SK-N-SH treated with all-trans-retinoic acid at 6 μM for 48 hours (cell line): ENCODE measurements at regions not wholly inside any gene's neighbourhood (a gene's known extent, or its start where the extent isn't known, plus 50 kb on each side); places are given as distances from the start of the nearest gene placed in this dataset.

Experiments used
- ARNTL ChIP-seq: fragments of 450-650 bp; formaldehyde crosslinking; IDR thresholded peaks from 2 replicates; pipeline ENCODE4 v1.5.0; 2020; ENCODE audit warnings: low read depth, mild to moderate bottlenecking, moderate library complexity, borderline replicate concordance
- CSDC2 ChIP-seq: fragments of 250-450 bp; sonication (Bioruptor Pico); IDR thresholded peaks from 2 replicates; pipeline ENCODE4 v1.5.0; 2020; ENCODE audit warnings: mild to moderate bottlenecking, moderate library complexity
- ISL1 ChIP-seq: fragments of 250-450 bp; sonication (Bioruptor Pico); IDR thresholded peaks from 2 replicates; pipeline ENCODE4 v2.1.2; 2022; ENCODE audit warnings: mild to moderate bottlenecking, moderate library complexity
- OSR1 ChIP-seq: fragments of 250-450 bp; sonication (Bioruptor Pico); IDR thresholded peaks from 2 replicates; pipeline ENCODE4 v1.8.0; 2022; ENCODE audit warnings: moderate library complexity, mild to moderate bottlenecking, inconsistent platforms
- PATZ1 ChIP-seq: fragments of 250-450 bp; sonication (Bioruptor Pico); IDR thresholded peaks from 2 replicates; pipeline ENCODE4 v1.8.0; 2020; ENCODE audit warnings: mild to moderate bottlenecking, moderate library complexity, borderline replicate concordance
- POU6F1 ChIP-seq: fragments of 250-450 bp; sonication (Bioruptor Pico); IDR thresholded peaks from 2 replicates; pipeline ENCODE4 v1.8.0; 2021; ENCODE audit warnings: low read depth, mild to moderate bottlenecking, moderate library complexity, borderline replicate concordance
- PPARA ChIP-seq: fragments of 250-450 bp; sonication (Bioruptor Pico); IDR thresholded peaks from 2 replicates; pipeline ENCODE4 v1.5.0; 2020; ENCODE audit warnings: mild to moderate bottlenecking, borderline replicate concordance
- RARB ChIP-seq: fragments of 250-450 bp; sonication (Bioruptor Pico); IDR thresholded peaks from 2 replicates; pipeline ENCODE4 v1.8.0; 2021; ENCODE audit warnings: mild to moderate bottlenecking, moderate library complexity
- TOX ChIP-seq: fragments of 250-450 bp; sonication (Bioruptor Pico); IDR thresholded peaks from 2 replicates; pipeline ENCODE4 v1.8.0; 2021; ENCODE audit warnings: mild to moderate bottlenecking, moderate library complexity, borderline replicate concordance
- TSHZ2 ChIP-seq: fragments of 250-450 bp; sonication (Bioruptor Pico); IDR thresholded peaks from 2 replicates; pipeline ENCODE4 v1.5.0; 2020; ENCODE audit warnings: mild to moderate bottlenecking, moderate library complexity
- ZC3H10 ChIP-seq: fragments of 250-450 bp; sonication (Bioruptor Pico); IDR thresholded peaks from 2 replicates; pipeline ENCODE4 v1.5.1; 2021; ENCODE audit warnings: mild to moderate bottlenecking, moderate library complexity
- ZFP3 ChIP-seq: fragments of 250-450 bp; sonication (Bioruptor Pico); IDR thresholded peaks from 2 replicates; pipeline ENCODE4 v1.5.0; 2020; ENCODE audit warnings: mild to moderate bottlenecking, moderate library complexity
- ZNF565 ChIP-seq: fragments of 450-650 bp; formaldehyde crosslinking; conservative IDR thresholded peaks from 2 replicates; pipeline ENCODE4 v1.5.0; 2020; ENCODE audit warnings: low read depth, mild to moderate bottlenecking, moderate library complexity
- ZNF8 ChIP-seq: fragments of 450-650 bp; formaldehyde crosslinking; IDR thresholded peaks from 2 replicates; pipeline ENCODE4 v1.5.0; 2020; ENCODE audit warnings: mild to moderate bottlenecking, moderate library complexity

- TF ChIP-seq PPARA (CRISPR knock-in tag): no peak
- TF ChIP-seq PATZ1 (CRISPR knock-in tag): no peak
- no peak for TF ChIP-seq RARB (CRISPR knock-in tag)
- TF ChIP-seq ZFP3: no peak
- no peak for TF ChIP-seq ZNF8 (CRISPR knock-in tag)
- TF ChIP-seq CSDC2: no peak
- TF ChIP-seq ZNF565 (CRISPR knock-in tag): no peak
- TF ChIP-seq ZC3H10 (CRISPR knock-in tag): no peak
- no peak for TF ChIP-seq ISL1
- no peak for TF ChIP-seq POU6F1
- TF ChIP-seq OSR1 (CRISPR knock-in tag): no peak
- TF ChIP-seq TSHZ2 (CRISPR knock-in tag): no peak
- no peak for TF ChIP-seq TOX
- no peak for TF ChIP-seq ARNTL
Measured at GRCh38 chr15:81849289-81849688, 196.5 kb downstream of the MEX3B start.
